HG03280 (cell line): ENCODE measurements at regions not wholly inside any gene's neighbourhood (a gene's known extent, or its start where the extent isn't known, plus 50 kb on each side); places are given as distances from the start of the nearest gene placed in this dataset.
A peak's percentile ranks its signal among the peaks of the same experiment; 100 is the strongest.
"Not testable (repeated sequence)": the region's sequence is repeated elsewhere in the genome, so short reads cannot be mapped to it uniquely, and the experiment has no call there.

ENCODE experiments used
- ATAC-seq: cut with Tn5 transposase; IDR thresholded peaks from one replicate; pipeline ENCODE4 v1.9.1; 2021; ENCODE audit warnings: mild to moderate bottlenecking, moderate library complexity; ENCODE audit not compliant: unreplicated experiment

DNA sequence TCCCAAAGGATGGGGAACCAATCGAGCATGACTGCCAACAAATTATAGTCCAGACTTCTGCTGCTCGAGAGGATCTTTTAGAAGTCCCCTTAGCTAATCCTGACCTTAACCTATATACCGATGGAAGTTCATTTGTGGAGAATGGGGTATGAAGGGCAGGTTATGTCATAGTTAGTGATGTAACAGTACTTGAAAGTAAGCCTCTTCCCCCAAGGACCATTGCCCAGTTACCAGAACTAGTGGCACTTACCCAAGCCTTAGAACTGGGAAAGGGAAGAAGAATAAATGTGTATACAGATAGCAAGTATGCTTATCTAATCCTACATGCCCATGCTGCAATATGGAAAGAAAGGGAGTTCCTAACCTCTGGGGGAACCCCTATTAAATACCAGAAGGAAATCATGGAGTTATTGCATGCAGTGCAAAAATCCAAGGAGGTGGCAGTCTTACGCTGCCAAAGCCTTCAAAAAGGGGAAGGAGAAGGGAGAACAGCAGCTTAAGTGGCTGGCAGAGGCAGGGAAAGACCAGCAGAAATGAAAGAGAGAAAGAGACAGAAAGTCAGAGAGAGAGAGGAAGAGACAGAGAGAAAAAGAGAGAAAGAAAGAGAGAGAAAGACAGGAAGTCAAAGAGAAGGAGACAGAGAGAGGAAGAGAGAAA, 224.4 kb upstream of the SLC8A1 start:
- not testable (repeated sequence) for ATAC-seq

DNA sequence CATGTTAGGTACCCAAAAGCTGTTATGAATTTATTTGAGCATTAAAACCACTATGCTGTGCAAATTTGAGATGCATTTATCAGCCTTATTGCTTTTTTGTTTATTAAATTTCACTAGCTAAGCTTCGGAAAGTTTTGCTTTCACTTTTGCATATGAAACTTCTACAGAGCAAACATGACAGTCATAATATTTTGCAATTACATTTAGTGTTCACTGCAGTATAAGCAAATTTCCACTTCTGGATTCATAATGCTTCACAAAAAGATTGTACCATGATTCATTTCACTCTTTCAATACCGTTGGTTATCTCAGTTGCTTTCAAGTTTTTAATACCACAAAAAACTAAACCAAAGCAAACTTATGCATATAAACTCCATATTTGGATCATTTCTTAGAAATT, 228.7 kb upstream of the SLC8A1 start:
- ATAC-seq, result peak; percentile 94

DNA sequence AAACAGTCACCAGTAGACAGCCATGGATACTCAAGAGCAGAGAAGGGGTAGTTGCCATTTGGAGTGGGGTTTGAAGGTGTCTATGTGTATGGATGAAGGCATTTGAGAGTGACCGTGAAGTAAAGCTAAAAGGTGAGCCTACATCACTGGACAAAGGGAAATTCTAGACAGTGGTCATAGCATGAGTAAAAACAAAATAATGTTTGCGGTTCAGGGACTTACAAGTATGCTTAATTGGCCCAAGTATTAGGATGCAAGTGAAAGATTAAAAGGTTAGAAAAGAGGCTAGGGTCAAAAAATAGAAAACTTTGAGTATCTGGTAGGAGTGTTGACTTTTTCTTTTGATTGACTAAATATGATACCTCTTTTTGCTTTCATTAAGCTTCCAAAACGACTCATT, 238.1 kb upstream of the SLC8A1 start:
- no peak for ATAC-seq

DNA sequence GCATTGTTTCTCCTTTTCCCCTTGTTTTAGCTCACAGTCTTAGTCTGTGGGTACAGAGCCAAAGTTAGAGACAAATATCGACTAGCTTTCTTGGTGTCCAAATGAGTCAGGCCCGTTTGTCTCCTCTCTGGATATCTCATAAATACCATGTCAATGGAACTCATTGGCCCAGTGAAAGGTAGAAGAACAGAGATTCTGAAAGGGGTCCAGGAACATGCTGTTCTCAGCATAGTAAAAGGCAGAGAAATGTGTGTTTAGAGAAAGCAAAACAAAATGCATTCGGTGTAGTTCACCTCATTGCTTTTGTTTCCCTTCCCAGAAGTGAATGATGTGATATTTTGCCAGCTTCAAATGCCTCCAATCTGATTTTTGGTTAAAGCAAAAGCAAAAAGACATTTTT, 238.6 kb upstream of the SLC8A1 start:
- no peak for ATAC-seq

DNA sequence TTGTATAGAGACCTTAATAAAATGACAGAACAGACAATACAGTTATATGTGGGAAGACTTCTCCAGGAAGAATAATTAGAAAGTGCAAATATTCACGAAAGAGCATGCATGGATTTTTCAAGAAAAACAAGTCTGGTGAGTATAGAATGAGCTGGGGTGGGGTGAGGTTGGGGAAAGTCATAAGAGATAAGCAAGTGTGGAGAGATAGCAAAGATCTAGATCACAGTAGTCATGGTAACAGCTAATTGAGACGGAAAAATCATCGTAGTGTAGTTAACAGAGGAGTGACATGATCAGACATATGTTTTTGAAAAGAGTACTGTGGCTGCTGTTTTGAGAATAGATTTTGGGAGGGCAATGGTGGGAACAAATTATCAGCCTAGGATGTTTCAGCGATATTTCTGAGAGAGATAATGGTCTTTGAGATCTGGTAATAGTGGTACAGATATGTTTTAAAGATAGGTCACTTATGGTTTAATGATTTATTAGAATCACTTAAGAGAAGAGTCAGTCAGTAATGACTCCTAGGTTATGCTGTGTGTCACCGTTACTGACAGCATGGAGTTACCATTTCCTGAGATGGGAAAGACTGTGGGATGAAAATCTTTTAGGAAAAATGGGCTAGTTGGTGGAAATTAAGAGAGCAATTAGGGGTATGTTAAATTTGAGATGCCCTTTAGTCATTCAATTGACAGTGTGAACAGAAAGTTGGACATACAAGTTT, 248.5 kb upstream of the SLC8A1 start:
- ATAC-seq, result no peak

DNA sequence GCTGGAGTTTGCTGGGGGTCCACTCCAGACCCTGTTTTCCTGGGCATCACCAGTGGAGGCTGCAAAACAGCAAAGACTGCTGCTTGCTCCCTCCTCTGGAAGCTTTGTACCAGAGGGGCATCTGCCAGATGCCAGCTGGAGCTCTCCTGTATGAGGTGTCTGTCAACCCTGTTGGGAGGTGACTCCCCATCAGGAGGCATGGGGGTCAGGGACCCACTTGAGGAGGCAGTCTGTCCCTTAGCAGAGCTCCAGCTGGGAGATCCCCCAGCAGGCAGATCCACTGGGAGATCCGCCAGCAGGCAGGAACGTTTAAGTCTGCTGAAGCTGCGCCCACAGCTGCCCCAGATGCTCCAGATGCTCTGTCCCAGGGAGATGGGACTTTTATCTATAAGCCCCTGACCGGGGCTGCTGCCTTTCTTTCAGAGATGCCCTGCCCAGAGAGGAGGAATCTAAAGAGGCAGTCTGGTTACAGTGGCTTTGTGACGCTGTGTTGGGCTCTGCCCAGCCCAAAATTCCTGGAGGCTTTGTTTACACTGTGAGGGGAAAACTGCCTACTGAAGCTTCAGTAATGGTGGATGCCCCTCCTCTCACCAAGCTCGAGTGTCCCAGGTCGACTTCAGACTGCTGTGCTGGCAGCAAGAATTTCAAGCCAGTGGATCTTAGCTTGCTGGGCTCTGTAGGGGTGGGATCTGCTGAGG, 260.5 kb upstream of the SLC8A1 start:
- ATAC-seq, result not testable (repeated sequence)

DNA sequence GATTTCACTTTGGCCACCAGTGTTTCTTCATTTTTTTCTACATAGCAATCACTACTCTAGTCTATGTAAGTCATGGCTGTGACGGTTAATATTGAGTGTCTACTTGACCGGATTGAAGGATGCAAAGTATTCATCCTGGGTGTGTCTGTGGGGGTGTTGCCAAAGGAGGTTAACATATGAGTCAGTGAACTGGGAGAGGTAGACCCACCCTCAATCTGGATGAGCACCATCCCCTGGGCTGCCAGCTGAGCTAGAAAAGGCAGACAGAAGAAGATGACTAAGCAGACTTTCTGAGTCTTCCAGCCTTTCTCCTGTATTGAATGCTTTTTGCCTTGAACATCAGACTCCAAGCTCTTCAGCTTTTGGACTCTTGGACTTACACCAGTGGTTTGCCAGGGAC, 265.0 kb upstream of the SLC8A1 start:
- ATAC-seq, result no peak

GRCh38 chr2:40719414-40719813, 267.5 kb upstream of the SLC8A1 start:
- no peak for ATAC-seq

DNA sequence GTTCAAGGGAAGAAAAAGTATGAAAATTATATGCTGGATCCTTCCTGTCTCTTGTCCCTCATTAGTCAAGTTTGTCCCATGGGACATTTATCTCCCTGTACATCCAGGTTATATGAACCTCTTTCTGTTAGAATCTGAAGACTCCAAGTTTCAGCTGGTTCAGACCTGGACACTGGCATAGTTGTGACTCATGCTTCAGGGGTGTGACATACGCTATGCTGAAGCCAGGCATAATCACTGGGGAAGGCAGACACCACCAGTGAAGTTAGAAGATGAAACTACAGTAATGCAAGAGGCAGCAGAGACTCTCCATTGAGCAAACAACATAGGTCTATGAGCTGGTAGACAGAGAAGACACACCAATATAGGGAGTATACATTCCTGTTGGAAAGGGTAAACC, 269.7 kb upstream of the SLC8A1 start:
- ATAC-seq, result no peak

- no peak for ATAC-seq
Observed at GRCh38 chr2:40723194-40723593, 271.3 kb upstream of the SLC8A1 start.

GRCh38 chr2:40725040-40725439, 273.1 kb upstream of the SLC8A1 start:
- no peak for ATAC-seq

DNA sequence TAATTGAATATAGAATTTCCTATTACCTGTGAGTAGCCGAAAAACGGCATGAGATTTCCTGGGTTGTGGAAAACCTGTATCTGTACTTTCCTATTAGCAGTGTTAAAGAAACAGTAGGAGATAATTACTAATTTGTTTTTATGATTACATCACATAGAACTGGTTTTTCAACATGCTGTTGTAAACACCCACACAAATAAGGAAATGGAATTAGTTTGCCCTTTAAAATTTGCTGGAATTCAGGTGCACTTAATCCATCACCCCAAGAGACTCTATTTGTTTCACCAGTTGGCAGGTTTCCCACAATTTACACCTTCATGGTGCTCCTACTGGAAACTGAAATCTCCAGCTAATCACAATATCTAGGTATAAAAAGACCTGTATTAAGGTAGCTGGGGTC, 274.1 kb upstream of the SLC8A1 start:
- no peak for ATAC-seq

DNA sequence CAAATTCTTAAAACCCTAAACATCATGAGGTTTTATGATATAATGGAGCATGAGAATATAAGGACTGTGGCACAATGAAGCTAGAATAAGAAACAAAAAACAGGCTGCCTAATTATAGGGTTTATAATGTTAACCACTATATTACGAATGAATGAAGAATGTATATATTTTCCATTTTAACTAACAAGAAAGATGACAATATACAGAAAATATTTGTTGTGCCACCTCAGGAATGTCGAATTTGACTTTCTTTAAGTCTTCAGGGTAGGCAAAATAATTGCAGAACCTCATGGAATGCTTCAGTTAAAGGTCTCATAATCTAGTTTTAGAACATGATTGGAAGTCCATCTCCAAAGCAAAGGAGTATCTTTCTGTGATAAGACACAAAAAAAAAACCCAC, 282.9 kb upstream of the SLC8A1 start:
- ATAC-seq, result no peak

DNA sequence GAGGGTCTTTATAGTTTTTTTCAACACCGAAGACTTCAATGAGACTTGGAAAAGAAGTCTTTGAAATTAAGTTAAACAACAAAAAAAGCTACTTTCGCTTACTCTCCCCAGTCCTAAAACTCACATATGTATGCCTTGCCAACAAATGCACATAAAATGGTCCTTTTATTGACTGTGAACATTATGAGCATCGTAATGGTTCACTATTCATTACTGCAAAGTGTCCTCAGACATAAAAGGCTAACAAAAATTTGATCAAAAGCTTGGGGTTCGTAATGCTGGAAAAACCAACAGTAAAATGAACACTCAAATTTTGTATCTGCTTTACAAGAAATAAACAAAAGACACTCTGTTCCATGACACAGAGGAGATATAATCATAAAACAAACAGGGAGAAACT, 285.3 kb upstream of the SLC8A1 start:
- ATAC-seq, result no peak

DNA sequence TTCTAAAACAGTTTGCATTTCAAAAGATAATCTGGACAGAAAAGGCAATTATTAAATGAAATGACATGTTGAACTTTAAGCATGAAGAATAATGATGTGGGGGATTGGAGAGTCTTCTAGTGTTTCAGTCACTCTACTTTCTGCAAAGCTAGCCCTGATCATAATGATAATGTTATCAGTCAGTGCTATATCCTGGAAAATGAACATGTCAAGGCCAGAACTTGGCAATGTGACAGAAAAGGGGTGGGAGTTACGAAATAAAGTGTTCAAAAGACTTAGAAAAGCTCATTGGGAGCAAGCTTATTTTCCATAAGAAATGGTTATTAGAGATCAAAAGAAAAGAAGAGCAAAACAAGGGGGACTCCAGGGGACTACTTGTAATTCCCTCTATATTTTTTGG, 288.5 kb upstream of the SLC8A1 start:
- ATAC-seq, result no peak

GRCh38 chr2:40741532-40741931, 289.6 kb upstream of the SLC8A1 start:
- ATAC-seq, result no peak

GRCh38 chr2:40746191-40746590, 294.3 kb upstream of the SLC8A1 start:
- peak; percentile 82 for ATAC-seq

DNA sequence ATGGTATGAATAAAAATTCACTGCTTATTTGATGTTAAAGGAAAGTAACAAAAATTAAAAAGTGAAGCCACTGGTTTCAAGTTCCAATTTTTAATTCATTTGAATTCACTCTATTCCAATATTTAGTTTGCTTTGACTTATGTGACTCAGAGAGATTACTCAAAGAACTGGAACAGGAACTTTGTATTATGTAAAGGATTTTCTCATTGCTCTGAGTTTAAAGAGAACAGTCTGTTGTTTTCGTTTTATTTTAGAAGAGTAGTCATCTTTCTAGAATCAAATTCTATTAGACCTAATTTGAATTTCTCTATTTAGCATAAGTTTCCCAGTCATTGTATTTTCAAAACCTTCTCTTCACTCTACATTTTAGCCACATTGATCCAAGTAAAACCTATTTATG, 300.1 kb upstream of the SLC8A1 start:
- no peak for ATAC-seq

- no peak for ATAC-seq
Observed at GRCh38 chr2:40752796-40753195, 300.9 kb upstream of the SLC8A1 start.

GRCh38 chr2:40754912-40755311, 303.0 kb upstream of the SLC8A1 start:
- no peak for ATAC-seq

DNA sequence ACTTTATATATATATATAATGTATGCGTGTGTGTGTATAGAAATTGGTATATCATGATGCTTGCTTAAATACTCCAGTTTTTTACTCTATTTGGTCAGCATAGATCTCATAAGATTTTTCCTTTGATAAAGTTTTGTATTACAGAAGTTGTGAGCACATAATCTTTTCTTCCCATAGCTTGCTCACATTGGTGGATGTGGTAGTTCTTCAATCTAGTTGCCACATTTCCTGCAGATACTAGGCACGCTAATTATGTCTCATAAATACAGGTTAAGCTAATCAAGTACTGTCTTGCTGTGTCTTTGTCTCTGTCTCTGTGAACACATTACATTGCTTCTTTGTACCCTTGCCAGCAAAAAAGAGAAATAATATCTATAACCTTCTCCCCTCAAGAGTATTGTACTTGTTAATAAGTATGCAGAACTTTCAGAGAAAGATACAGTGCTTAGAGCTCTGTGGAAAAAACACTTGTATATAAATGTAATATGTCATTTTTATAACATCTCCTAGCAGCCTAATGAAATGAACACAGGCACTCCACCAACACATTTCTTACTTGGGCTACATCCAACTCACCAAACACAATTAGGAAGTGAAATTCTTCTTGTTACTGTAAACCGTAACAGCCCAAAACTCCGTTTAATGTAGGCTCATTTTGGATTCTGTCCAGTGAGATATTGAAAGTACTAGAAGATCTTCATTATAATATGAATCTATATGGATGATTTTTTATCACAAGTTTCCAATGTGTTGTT, 306.7 kb upstream of the SLC8A1 start:
- ATAC-seq, result no peak
